HG03135 (cell line): ENCODE measurements at regions not wholly inside any gene's neighbourhood (a gene's known extent, or its start where the extent isn't known, plus 50 kb on each side); places are given as distances from the start of the nearest gene placed in this dataset.

Experiments
- ATAC-seq: cut with Tn5 transposase; IDR thresholded peaks from one replicate; pipeline ENCODE4 v1.9.1; 2021; ENCODE audit warnings: mild to moderate bottlenecking, moderate library complexity; ENCODE audit not compliant: unreplicated experiment

GRCh38 chr7:79877874-79878465 lies 256.7 kb upstream of the GNAI1 start:
- ATAC-seq: no peak

- ATAC-seq: no peak
These were observed 257.8 kb upstream of the GNAI1 start for GRCh38 chr7:79876848-79877252.

GRCh38 chr7:79874797-79875196 lies 259.8 kb upstream of the GNAI1 start:
- ATAC-seq: no peak

DNA sequence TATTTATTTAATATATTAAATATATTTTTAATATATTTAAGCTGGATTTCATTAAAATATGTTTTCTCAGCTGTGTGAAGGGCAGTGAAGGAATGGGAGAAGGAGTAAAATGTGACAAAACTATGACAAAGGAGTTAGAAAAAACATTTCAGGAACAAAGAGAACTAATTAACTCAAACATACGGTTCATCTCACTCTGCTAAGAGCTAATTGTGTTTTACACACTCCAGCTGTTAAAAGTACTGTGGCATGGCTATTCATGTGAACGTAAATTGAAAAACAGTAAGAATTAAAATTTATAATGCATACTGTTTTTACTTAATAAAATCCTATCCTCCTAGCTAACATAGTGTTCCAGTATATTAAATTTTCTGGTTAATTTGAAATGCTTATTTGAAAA lies 262.5 kb upstream of the GNAI1 start:
- ATAC-seq: no peak

GRCh38 chr7:79868010-79868409 lies 266.6 kb upstream of the GNAI1 start:
- no peak for ATAC-seq

DNA sequence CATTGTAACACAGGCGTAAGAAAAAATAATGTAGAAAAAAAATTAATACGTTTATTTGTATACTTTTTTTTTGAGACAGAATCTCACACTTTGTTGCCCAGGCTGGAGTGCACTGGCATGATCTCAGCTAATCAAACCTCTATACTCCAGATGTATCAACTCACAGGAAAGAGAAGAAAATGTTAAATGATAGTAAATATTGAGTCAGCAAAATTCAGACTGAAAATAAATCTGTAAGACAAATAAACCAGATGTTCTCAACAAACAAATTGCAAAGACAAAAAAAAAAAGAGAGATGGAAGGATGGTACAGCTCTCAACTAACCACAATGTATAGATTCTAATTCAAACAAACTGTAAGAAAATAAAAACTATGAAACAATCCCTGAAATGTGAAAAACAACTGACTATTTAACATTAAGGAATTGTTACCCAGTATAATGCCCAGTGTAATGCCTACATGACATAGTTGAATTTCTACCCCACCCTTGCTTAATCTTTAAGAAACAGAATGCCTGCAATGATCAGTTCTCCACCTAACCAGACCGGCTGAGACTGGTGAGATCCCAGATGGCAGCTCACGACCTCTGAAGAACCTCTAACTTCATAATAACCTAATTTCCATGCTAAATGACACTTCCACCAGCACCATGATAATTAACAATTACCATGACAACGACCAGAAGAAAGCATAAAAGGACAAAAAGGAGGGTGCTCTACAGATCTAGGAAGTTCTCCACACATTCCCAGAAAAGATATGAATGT lies 272.0 kb upstream of the GNAI1 start:
- ATAC-seq: no peak

DNA sequence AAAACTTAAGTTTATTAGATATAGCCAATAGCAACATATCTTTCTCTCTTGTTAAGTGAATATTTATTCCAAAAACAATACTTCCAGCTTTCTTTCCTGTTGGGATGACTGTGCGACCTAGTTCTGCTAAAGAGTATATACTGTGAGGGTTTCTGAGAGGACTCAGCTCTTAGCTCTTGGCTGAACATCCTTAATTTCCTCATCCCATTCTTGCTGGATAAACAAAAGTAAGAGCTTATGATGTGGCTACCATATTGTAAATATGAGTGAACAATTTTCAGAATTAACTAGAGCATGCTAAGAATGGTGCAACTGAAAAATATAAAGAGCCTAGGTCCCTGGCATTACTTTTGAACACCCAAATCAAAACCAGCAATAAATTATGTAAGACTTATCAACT lies 279.5 kb upstream of the GNAI1 start:
- no peak for ATAC-seq

DNA sequence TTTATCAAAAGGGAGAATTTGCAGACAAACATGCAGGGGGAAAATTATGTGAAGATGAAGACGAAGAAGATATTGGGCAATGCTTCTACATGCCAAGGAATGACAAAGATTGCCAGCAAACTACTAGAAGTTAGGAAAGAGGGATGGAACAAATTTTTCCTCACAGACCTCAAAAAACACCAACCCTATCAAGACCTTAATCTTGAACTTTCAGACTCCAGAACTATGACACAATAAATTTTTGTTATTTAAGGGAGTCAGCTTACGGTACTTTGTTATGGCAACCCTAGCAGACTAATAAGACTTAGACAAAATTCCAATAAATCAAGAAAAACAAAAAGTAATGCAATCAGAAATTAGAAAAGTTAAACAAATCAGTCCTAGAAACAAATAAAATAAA lies 280.0 kb upstream of the GNAI1 start:
- ATAC-seq: no peak

DNA sequence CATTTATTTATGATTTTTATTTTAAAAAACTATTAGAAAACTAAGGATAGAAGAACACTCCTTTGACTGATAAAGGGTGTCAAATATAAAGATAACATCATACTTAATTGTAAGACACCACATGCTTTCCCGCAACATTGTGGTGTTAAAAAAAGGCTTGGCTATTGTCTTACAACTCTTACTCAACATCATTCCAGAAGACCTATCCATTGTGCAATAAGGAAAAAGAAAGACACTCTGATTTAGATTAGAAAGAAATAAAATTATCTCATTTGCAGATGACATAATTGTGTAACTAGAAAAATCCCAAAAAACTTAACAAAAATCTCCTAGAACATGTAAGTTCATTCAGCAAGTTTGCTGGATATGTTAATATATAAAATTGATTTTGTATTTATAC lies 296.7 kb upstream of the GNAI1 start:
- ATAC-seq: no peak

DNA sequence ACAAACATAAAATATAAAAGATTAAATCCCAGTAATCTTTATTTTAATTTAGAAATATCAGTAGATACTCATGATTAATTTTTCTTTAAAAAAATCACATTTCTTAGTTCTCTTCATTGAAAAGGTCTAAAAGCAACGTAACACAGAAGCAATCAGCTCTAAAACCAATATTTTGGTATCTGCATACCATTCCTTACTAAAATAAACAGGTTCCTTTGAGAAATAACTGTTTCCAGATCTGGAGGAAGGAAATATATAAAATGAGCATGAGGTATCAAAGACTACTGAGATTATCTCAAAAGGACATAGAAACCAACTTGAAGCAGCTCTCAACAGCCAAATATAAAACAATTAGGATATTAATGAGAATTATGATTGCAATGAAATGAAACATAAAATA lies 301.0 kb upstream of the GNAI1 start:
- ATAC-seq: no peak

GRCh38 chr7:79828866-79829265 lies 305.8 kb upstream of the GNAI1 start:
- ATAC-seq: no peak

DNA sequence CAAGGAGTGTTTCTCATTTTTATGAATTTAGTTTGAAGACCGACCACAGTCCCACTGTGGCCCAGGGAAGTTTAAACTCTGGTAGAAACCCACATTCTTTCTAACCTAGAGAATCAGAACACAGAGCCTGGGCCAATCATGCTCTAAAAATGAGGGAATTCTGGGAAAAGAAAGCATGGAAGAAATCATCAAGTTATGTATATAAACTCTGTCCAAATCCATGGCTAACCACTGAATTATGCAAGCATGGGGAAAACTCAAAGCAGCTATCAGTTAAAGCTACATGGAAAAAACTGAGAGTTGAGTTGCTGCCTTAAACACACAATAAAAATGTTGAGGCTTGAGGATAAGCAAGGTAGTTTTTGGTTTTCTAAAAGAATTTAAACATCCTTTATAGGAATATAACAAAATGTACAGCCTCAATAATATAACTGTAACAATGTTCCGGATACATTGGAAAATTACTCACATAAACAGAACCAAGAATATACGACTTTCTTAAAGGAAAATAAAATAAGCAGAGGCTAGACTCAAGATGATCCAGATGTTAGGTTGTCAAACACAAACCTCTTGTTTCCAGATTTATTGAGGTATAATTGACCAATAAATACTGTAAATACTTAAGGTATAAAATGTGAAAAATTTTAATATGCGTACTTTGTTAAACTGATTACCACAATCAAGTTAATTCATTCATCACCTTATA lies 311.2 kb upstream of the GNAI1 start:
- no peak for ATAC-seq

GRCh38 chr7:79822620-79823240 lies 311.9 kb upstream of the GNAI1 start:
- ATAC-seq: no peak

GRCh38 chr7:79820387-79820786 lies 314.2 kb upstream of the GNAI1 start:
- no peak for ATAC-seq

- no peak for ATAC-seq
These were observed 323.7 kb upstream of the GNAI1 start for GRCh38 chr7:79810916-79811315.

DNA sequence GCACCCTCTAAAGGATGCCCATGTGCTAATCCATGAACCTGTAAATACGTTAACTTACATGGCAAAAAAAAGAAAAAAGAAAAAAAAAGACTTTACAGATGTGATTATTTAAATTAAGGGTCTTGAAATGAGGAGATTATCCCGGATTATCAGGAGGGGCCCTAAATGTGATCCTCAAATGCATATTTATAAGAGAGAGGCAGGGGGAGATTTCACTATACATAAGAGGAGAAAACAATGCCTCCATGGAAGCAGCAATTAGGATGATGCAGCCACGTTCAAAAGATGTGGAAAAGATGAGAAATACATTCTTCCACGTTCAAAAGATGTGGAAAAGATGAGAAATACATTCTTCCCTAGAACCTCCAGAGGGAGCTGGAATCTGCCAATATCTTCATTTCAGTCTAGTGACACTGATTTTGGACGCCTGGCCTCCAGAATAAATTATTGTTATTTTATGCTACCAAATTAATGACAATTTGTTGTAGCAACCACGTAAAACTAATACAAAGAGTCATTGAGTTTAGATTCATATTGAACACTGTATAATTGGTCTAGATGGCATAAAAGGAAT lies 328.4 kb upstream of the GNAI1 start:
- no peak for ATAC-seq

DNA sequence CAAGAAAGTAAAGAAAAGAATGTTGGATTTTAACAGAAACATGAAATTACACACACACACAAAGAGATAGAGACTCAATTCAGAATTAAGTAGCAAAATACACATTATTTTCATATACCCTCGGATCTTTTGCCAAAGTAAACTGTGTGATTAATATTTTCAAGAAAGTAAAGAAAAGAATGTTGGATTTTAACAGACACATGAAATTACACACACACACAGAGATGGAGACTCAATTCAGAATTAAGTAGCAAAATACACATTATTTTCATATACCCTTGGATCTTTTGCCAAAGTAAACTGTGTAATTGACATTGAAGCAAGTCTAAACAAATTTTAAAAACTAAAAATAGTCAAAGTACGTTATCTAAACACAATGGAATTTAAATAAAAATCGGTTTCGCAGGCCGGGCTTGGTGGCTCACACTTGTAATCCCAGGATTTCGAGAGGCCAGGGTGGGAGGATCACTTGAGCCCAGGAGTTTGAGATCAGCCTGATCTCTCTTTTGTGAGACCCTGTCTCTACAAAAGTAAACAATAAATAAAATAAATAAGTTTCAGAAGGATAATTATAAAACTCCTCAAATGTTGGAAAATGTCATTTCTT lies 337.3 kb upstream of the MAGI2 start:
- ATAC-seq: no peak

GRCh38 chr7:79789584-79790345 lies 336.3 kb upstream of the MAGI2 start:
- no peak for ATAC-seq

DNA sequence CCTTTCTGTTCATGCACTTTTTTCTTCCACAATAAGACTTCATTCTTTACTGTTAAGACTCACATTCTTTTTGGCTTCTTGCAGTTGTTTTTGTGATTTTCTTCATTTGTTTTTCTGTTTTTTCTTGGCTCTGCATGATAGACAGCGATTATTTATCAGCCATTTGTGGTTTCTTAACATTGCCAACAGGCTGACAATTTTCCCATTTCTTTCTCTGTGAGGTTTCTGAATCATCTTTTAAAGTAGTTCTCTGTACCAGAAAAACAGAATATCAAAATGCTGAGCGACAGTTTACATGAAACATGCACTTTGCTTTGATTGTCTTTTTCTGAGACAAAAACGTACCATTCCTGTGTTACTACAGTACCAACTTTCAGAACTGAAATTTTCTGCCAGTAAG lies 334.2 kb upstream of the MAGI2 start:
- no peak for ATAC-seq

- ATAC-seq: no peak
These were observed 333.6 kb upstream of the MAGI2 start for GRCh38 chr7:79787096-79787495.
